Loucy (cell line): ENCODE measurements at regions not wholly inside any gene's neighbourhood (a gene's known extent, or its start where the extent isn't known, plus 50 kb on each side); places are given as distances from the start of the nearest gene placed in this dataset.

Experiments
- H2AFZ ChIP-seq: fragments of 200-600 bp; sonication (generic); 2 replicates; pipeline ENCODE4 v1.6.0; 2016; ENCODE audit warnings: antibody characterized with exemption, mild to moderate bottlenecking, low read length, moderate library complexity
- H3F3A ChIP-seq: fragments of 200-600 bp; 2 replicates; pipeline ENCODE4 v1.6.0; 2016; ENCODE audit warnings: antibody characterized with exemption, low read depth, mild to moderate bottlenecking
- H3K27me3 ChIP-seq: fragments of 200-600 bp; sonication (generic); 2 replicates; pipeline ENCODE4 v1.6.1; 2014; ENCODE audit warnings: low read length, mild to moderate bottlenecking; ENCODE audit not compliant: insufficient read depth, poor library complexity, severe bottlenecking
- H3K36me3 ChIP-seq: fragments of 200-600 bp; sonication (generic); 2 replicates; pipeline ENCODE4 v1.6.1; 2016; ENCODE audit warnings: low read length; ENCODE audit not compliant: insufficient read depth
- H3K4me1 ChIP-seq: fragments of 200-600 bp; sonication (generic); 2 replicates; pipeline ENCODE4 v1.5.1; 2014; ENCODE audit warnings: low read length, mild to moderate bottlenecking; ENCODE audit not compliant: insufficient read depth, poor library complexity, severe bottlenecking
- H3K4me2 ChIP-seq: fragments of 200-600 bp; sonication (generic); 2 replicates; pipeline ENCODE4 v1.6.0; 2014; ENCODE audit warnings: antibody characterized with exemption, low read length, low read depth, mild to moderate bottlenecking; ENCODE audit not compliant: poor library complexity, severe bottlenecking
- H3K4me3 ChIP-seq: fragments of 200-600 bp; sonication (generic); 2 replicates; pipeline ENCODE4 v1.5.1; 2014; ENCODE audit warnings: low read length, mild to moderate bottlenecking, mixed read lengths; ENCODE audit not compliant: poor library complexity, severe bottlenecking
- H3K79me2 ChIP-seq: fragments of 200-600 bp; sonication (generic); 2 replicates; pipeline ENCODE4 v1.6.1; 2014; ENCODE audit warnings: low read length; ENCODE audit not compliant: insufficient read depth
- H3K9ac ChIP-seq: fragments of 200-600 bp; sonication (generic); 2 replicates; pipeline ENCODE4 v1.6.0; 2014; ENCODE audit warnings: mild to moderate bottlenecking, low read depth, low read length, moderate library complexity; ENCODE audit not compliant: poor library complexity, severe bottlenecking
- H3K9me2 ChIP-seq: fragments of 200-600 bp; sonication (generic); replicated peaks from 2 replicates; pipeline ENCODE4 v1.6.1; 2016; ENCODE audit warnings: low read depth, low read length, mixed read lengths
- H3K9me3 ChIP-seq: fragments of 200-600 bp; sonication (generic); 2 replicates; pipeline ENCODE4 v1.6.1; 2014; ENCODE audit warnings: mild to moderate bottlenecking, antibody characterized with exemption, low read length, low read depth; ENCODE audit not compliant: insufficient read depth
- H4K20me1 ChIP-seq: fragments of 200-600 bp; sonication (generic); 2 replicates; pipeline ENCODE4 v1.6.0; 2014; ENCODE audit warnings: antibody characterized with exemption, low read length, mild to moderate bottlenecking; ENCODE audit not compliant: insufficient read depth, poor library complexity, severe bottlenecking
- EZH2phosphoT487 ChIP-seq: fragments of 200-600 bp; IDR thresholded peaks from 2 replicates; pipeline ENCODE4 v1.6.1; 2018; ENCODE audit warnings: antibody characterized with exemption, mild to moderate bottlenecking, moderate library complexity, borderline replicate concordance
- TF ChIP-seq, protein P1 (sequence below): fragments of 200-600 bp; sonication (generic); conservative IDR thresholded peaks from 2 replicates; pipeline ENCODE4 v1.5.1; 2014; ENCODE audit warnings: mild to moderate bottlenecking, antibody characterized with exemption, low read length

DNA sequence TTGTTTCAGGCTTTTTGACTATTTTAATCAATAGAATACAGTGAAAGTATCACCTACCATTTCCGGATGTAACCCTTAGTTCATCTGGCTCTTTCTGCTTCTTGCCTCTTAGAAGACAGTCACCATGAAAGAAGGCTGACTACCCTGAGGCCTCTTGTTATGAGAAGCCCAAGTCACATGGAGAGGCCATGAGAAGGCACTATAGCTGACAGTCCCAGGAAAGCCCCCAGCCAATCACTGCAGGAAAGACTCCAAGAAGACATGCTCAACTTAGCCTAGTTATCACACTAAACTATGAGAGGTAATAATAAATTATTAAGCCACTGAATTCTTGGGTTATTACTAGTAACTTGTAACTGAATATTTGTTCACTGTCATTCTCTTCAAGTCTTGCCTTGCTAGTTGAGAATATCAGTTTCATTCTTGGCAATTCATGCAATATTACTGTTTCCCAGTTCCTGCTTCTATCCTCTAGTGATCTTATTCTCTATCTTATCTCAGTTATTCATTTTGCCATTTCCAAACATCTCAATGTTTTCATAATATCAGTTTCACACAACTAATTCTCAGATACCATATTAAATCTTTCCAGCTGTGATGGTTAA is 57.1 kb upstream of the GUCY1A1 start:
- Histone ChIP-seq H3F3A (no peaks in the 10 kb centered on the region), H3K4me2 (no peak overlapping the region)

DNA sequence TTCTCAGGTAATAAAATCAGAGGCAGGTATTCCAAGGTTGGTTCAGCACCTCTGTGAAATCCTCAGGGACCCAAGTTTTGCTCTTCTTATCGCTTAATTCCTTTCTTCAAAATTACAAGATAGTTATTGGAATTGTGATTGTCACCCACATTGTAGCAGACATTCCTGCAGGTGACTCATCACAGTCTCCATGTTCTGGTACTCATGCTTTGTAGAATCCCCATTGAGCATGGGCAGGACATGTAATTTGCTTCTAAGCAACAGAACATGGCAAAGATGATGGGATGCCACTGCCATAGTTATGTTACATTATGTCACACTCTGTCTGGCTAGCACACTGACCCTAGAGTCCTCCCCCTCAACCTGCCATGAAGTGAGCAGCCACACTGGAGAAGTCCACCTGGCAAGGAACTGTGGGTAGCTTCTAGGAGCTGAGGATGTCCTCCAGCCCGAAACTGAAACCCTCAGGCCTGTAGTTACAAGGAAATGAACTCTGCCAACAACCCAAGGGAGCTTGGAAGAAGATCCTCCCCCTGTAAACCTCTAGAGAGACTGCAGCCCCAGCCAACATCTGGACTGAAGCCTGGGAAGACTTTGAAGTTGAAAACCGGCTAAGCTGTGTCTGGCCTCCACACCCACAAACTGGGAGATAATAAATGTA is 58.3 kb upstream of the GUCY1A1 start:
- no peaks in the 10 kb centered on the region for H3K79me2 ChIP-seq
- no peaks in the 10 kb centered on the region for H3F3A ChIP-seq
- H3K9me3 ChIP-seq: no peaks in the 10 kb centered on the region
- H2AFZ ChIP-seq: peak overlapping the region; percentile 4; the same call in 1 of the 2 replicates
- no peak overlapping the region for H3K9ac ChIP-seq
- H3K4me2 ChIP-seq: no peak overlapping the region
- H3K4me3 ChIP-seq: no peak overlapping the region
- no peaks in the 10 kb centered on the region for H4K20me1 ChIP-seq
- no peaks in the 10 kb centered on the region for H3K4me1 ChIP-seq
- TF ChIP-seq EZH2phosphoT487: no peak
- TF ChIP-seq, protein P1, sequence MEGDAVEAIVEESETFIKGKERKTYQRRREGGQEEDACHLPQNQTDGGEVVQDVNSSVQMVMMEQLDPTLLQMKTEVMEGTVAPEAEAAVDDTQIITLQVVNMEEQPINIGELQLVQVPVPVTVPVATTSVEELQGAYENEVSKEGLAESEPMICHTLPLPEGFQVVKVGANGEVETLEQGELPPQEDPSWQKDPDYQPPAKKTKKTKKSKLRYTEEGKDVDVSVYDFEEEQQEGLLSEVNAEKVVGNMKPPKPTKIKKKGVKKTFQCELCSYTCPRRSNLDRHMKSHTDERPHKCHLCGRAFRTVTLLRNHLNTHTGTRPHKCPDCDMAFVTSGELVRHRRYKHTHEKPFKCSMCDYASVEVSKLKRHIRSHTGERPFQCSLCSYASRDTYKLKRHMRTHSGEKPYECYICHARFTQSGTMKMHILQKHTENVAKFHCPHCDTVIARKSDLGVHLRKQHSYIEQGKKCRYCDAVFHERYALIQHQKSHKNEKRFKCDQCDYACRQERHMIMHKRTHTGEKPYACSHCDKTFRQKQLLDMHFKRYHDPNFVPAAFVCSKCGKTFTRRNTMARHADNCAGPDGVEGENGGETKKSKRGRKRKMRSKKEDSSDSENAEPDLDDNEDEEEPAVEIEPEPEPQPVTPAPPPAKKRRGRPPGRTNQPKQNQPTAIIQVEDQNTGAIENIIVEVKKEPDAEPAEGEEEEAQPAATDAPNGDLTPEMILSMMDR: no peak
- H3K9me2 ChIP-seq: no peaks in the 10 kb centered on the region
- H3K36me3 ChIP-seq: no peaks in the 10 kb centered on the region
- H3K27me3 ChIP-seq: no peaks in the 10 kb centered on the region

More for the DNA sequence above, 57.1 kb upstream of the GUCY1A1 start:
- H3K4me3 ChIP-seq: no peak overlapping the region
- no peaks in the 10 kb centered on the region for H3K9me2 ChIP-seq
- H3K36me3 ChIP-seq: no peaks in the 10 kb centered on the region
- no peaks in the 10 kb centered on the region for H3K9me3 ChIP-seq
- TF ChIP-seq, protein P1: no peak
- TF ChIP-seq EZH2phosphoT487: no peak
- H3K9ac ChIP-seq: no peak overlapping the region
- no peaks in the 10 kb centered on the region for H3K79me2 ChIP-seq
- no peaks in the 10 kb centered on the region for H3K27me3 ChIP-seq
- H4K20me1 ChIP-seq: no peaks in the 10 kb centered on the region
- H3K4me1 ChIP-seq: no peaks in the 10 kb centered on the region
- H2AFZ ChIP-seq: no peak overlapping the region

DNA sequence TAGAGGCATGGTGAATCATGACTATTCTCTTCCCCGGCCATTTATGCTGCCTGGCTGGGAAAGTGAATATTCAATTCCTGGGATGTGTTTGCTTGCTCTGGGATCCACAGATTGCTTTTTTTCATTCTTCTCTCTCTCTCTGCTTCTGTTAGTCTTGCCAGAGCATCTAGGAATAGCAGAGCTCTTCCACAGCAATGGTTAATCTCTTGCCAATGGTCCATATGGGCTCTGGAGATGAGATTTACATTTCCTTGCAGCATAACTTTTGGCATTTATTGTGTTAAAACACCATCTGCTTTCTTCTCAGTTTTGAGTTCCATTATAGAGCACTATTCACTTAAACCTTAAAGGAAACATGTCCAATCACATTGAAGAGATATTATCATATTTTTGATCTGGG is 59.2 kb upstream of the GUCY1A1 start:
- no peaks in the 10 kb centered on the region for H3K9me2 ChIP-seq
- H3K79me2 ChIP-seq: no peaks in the 10 kb centered on the region
- no peaks in the 10 kb centered on the region for H4K20me1 ChIP-seq
- H3K4me1 ChIP-seq: no peaks in the 10 kb centered on the region
- H3K27me3 ChIP-seq: no peaks in the 10 kb centered on the region
- H3F3A ChIP-seq: no peaks in the 10 kb centered on the region
- TF ChIP-seq, protein P1: no peak
- TF ChIP-seq EZH2phosphoT487: no peak
- no peak overlapping the region for H2AFZ ChIP-seq
- no peak overlapping the region for H3K4me2 ChIP-seq
- no peaks in the 10 kb centered on the region for H3K9me3 ChIP-seq
- no peak overlapping the region for H3K9ac ChIP-seq
- no peaks in the 10 kb centered on the region for H3K36me3 ChIP-seq
- H3K4me3 ChIP-seq: no peak overlapping the region
